Subcutaneous abdominal adipose tissue (tissue), 5 donors: ENCODE measurements at regions not wholly inside any gene's neighbourhood (a gene's known extent, or its start where the extent isn't known, plus 50 kb on each side); places are given as distances from the start of the nearest gene placed in this dataset.
"Not testable (repeated sequence)": the region's sequence is repeated elsewhere in the genome, so short reads cannot be mapped to it uniquely, and the experiment has no call there.

Experiments used
- H3K27ac ChIP-seq: one replicate; pipeline ENCODE4 v1.7.0; 2013; ENCODE audit warnings: low read depth, mild to moderate bottlenecking, inconsistent platforms, low read length, moderate library complexity
- H3K27me3 ChIP-seq, 5 donors: one replicate each; pipeline ENCODE4 v1.7.0; 2013; ENCODE audit warnings: low read length in 5 of 5, inconsistent platforms in 1 of 5; ENCODE audit not compliant: control insufficient read depth in 5 of 5, insufficient read depth in 4 of 5
- H3K36me3 ChIP-seq, 5 donors: one replicate each; pipeline ENCODE4 v1.7.0; 2013; ENCODE audit warnings: low read length in 5 of 5; ENCODE audit not compliant: control insufficient read depth in 5 of 5, insufficient read depth in 5 of 5
- H3K4me1 ChIP-seq, 5 donors: one replicate each; pipeline ENCODE4 v1.7.0; 2013; ENCODE audit warnings: low read length in 5 of 5, mild to moderate bottlenecking in 3 of 5, moderate library complexity in 1 of 5; ENCODE audit not compliant: control insufficient read depth in 5 of 5, insufficient read depth in 5 of 5
- H3K4me3 ChIP-seq, 5 donors: one replicate each; pipeline ENCODE4 v1.7.0; 2013; ENCODE audit warnings: low read length in 5 of 5, low read depth in 1 of 5
- H3K9ac ChIP-seq, 5 donors: one replicate each; pipeline ENCODE4 v1.7.0; 2013; ENCODE audit warnings: low read length in 5 of 5, mild to moderate bottlenecking in 4 of 5, moderate library complexity in 3 of 5
- H3K9me3 ChIP-seq, 5 donors: one replicate each; pipeline ENCODE4 v1.7.0; 2013; ENCODE audit warnings: low read length in 5 of 5; ENCODE audit not compliant: control insufficient read depth in 5 of 5
- donor health status: healthy.
- donor health status: healthy.
- donor health status: healthy.
- donor health status: healthy.
- donor health status: healthy.

GRCh38 chr13:111064661-111065060, 50.4 kb upstream of the ARHGEF7 start:
- Histone ChIP-seq H3K27ac (no peak overlapping the region), H3K36me3 (no peaks in the 10 kb centered on the region), H3K4me3 (no peak overlapping the region), H3K9ac (no peak overlapping the region), H3K4me1 (peaks cover 0 to 12% (median 6%) of the 10 kb centered on the region in 5 donors), H3K9me3 (no peaks in the 10 kb centered on the region), H3K27me3 (peaks cover 0 to 4% (median 0%) of the 10 kb centered on the region in 5 donors)

DNA sequence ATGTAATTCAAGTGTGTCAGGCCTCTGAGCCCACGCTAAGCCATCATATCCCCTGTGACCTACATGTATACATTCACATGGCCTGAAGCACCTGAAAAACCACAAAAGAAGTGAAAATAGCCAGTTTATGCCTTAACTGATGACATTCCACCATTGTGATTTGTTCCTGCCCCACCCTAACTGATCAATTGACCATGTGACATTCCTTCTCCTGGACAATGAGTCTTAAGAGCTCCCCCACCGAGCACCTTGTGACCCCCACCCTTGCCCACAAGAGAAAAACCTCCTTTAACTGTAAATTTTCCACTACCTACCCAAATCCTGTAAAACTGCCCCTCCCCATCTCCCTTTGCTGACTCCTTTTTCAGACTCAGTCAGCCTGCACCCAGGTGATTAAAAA, 52.1 kb upstream of the ARHGEF7 start:
- Histone ChIP-seq H3K9me3 (no peaks in the 10 kb centered on the region), H3K27me3 (peaks cover 0 to 4% (median 0%) of the 10 kb centered on the region in 5 donors), H3K36me3 (no peaks in the 10 kb centered on the region), H3K9ac (no peak overlapping the region), H3K4me1 (peaks cover 0 to 12% (median 6%) of the 10 kb centered on the region in 5 donors), H3K4me3 (no peak overlapping the region), H3K27ac (no peak overlapping the region)

- H3K9ac ChIP-seq, result no peak overlapping the region
- H3K27ac ChIP-seq, result no peak overlapping the region
- H3K27me3 ChIP-seq, result peaks cover 0 to 4% (median 0%) of the 10 kb centered on the region in 5 donors
- no peaks in the 10 kb centered on the region for H3K9me3 ChIP-seq
- H3K4me1 ChIP-seq, result peaks cover 0 to 8% (median 3%) of the 10 kb centered on the region in 5 donors
- no peaks in the 10 kb centered on the region for H3K36me3 ChIP-seq
- no peak overlapping the region for H3K4me3 ChIP-seq
Measured at GRCh38 chr13:111062305-111062704, 52.8 kb upstream of the ARHGEF7 start.

DNA sequence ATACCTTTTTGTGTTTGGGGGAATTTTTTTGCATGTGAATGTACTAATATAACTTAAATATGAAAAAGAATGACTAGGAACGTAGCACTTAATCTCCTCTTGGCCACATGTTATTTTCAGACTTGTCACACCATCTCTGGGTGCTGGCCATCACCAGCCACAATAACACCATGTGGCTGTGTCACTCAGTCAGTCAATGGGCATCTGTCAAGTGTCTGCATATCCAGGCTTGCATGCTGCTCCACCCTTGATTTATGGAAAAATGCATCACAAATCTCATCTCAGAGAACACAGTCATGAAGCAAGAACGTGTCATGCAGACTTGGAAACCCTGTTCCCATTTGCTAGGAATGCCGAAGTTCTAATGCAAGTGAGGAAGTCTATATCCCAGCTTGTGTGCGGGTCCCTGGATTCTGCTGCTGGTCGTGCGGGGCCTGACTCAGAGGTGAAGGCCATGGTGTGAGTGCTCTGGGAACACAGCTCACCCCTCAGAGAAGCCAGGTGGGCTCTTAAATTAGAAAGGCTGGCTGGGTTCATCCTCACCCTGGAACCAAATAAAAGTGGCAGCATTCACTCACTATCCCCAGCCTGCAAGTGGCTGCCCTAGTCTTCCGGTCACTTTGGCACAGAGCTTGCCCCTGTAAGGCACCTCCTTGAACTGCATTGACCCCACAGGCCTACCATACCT, 53.6 kb upstream of the ARHGEF7 start:
- Histone ChIP-seq H3K27ac (no peak overlapping the region), H3K9ac (no peak overlapping the region), H3K4me1 (peaks cover 0 to 2% (median 0%) of the 10 kb centered on the region in 5 donors), H3K27me3 (peaks cover 0 to 3% (median 0%) of the 10 kb centered on the region in 5 donors), H3K36me3 (no peaks in the 10 kb centered on the region), H3K4me3 (no peak overlapping the region), H3K9me3 (no peaks in the 10 kb centered on the region)

DNA sequence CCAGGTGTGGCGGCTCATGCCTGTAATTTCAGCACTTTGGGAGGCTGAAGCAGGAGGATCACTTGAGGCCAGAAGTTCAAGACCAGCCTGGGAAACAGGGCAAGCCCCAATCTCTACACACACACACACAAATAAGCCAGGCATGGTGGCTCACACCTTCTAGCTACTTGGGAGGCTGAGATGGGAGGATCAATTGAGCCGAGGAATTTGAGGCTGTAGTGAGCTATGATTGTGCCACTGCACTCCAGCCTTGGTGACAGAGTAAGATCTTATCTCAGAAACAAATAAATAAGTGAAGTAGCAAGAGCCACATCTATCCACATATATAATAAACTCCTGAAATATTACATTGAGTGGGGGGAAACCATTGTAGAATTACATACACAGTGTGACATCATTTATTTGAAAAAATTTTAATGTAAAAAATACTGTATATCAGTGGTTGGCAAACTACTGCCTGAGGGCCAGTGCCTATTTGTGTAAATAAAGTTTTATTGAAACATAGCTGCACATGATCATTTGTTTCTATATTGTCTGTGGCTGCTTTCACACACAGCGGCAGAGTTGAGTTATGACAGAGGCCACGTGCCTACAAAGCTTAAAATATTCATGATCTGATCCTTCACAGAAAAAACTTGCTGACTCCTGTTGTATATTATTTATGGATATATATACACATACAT, 54.7 kb upstream of the ARHGEF7 start:
- Histone ChIP-seq H3K4me1 (no peaks in the 10 kb centered on the region), H3K27me3 (peaks cover 0 to 3% (median 0%) of the 10 kb centered on the region in 5 donors), H3K27ac (no peak overlapping the region)

GRCh38 chr13:111058796-111059506, 56.2 kb upstream of the ARHGEF7 start:
- Histone ChIP-seq H3K36me3 (no peaks in the 10 kb centered on the region), H3K27me3 (peaks cover 0 to 3% (median 0%) of the 10 kb centered on the region in 5 donors), H3K9ac (no peak overlapping the region), H3K4me1 (no peaks in the 10 kb centered on the region), H3K27ac (no peak overlapping the region), H3K4me3 (no peak overlapping the region), H3K9me3 (no peaks in the 10 kb centered on the region)

More for the DNA sequence above, 54.7 kb upstream of the ARHGEF7 start:
- no peaks in the 10 kb centered on the region for H3K36me3 ChIP-seq
- no peak overlapping the region for H3K9ac ChIP-seq
- no peak overlapping the region for H3K4me3 ChIP-seq
- H3K9me3 ChIP-seq, result no peaks in the 10 kb centered on the region

DNA sequence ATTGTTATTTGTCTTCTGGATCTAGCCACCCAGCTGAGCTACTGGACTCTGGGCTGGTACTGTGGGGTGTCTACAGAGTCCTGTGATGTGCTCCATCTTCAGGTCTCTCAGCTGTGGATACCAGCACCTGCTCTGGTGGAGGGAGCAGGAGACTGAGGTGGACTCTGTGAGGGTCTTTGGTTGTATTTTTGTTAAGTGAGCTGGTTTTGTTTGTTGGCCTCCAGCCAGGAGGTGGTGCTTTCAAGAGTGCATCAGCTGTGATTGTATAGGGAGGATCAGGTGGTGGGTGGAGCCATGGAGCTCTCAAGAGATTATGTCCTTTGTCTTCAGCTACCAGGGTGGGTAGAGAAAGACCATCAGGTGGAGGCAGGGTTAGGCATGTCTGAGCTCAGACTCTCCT, 56.8 kb upstream of the ARHGEF7 start:
- H3K36me3 ChIP-seq, H3K4me1 ChIP-seq, H3K9ac ChIP-seq, H3K9me3 ChIP-seq, H3K4me3 ChIP-seq, H3K27ac ChIP-seq, H3K27me3 ChIP-seq: not testable (repeated sequence)

DNA sequence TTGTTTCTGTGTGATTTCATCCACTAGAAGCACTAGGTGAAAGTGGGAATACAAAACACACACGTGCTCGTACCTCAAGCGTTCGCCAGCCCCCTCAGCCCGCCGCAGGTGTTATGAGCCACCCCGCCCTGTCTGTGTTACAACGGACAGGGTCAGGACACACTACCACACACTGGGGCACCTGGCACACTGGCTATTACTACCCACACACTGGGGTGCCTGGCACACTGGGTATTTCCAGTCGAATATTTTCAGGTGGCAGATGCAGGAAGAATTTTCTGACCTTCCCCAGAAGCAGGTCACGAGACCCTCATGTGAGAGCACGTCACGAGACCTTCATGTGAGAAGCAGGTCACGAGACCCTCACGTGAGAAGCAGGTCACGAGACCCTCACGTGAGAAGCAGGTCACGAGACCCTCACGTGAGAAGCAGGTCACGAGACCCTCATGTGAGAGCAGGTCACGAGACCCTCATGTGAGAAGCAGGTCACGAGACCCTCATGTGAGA, 63.3 kb upstream of the ARHGEF7 start:
- H3K9ac ChIP-seq, result peak overlapping the region in 1 of 5 donors; percentile 87

DNA sequence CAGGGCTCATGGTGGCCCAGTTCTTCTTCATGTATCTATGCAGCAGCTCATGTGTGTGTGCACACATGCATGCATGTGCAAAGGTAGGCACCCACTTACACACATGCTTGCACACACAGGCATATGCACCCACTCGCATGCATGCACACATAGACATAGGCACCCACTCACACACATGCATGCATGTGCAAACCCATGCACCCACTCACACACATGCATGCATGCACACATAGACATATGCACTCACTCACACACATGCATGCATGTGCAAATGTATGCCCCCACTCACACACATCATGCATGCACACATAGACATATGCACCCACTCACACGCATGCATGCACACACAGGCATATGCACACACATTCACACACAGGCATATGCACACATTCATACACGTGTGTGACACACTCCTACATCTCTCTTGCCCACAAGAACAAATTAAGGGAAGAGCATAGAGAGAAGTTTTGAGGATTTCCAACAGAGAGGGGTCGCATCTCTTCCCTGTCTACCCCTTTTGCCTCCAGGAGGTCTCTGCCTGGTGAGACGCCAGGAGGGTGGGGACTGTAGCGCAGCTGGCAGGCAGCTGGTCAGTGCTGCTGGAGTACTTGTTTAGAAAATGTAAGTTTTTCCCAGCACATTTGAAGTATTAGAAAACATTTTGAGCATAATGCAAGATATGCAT, 63.9 kb upstream of the ARHGEF7 start:
- Histone ChIP-seq H3K9me3 (no peaks in the 10 kb centered on the region), H3K4me1 (peaks cover 0 to 8% (median 4%) of the 10 kb centered on the region in 5 donors), H3K4me3 (no peak overlapping the region), H3K9ac (no peak overlapping the region), H3K27me3 (peaks cover 0 to 6% (median 0%) of the 10 kb centered on the region in 5 donors), H3K27ac (no peak overlapping the region), H3K36me3 (no peaks in the 10 kb centered on the region)

More for the DNA sequence above, 63.3 kb upstream of the ARHGEF7 start:
- not testable (repeated sequence) for H3K27ac ChIP-seq, H3K36me3 ChIP-seq, H3K9me3 ChIP-seq, H3K4me1 ChIP-seq, H3K27me3 ChIP-seq, H3K4me3 ChIP-seq
